Upper lobe of left lung (tissue), 4 donors: ENCODE measurements at regions not wholly inside any gene's neighbourhood (a gene's known extent, or its start where the extent isn't known, plus 50 kb on each side); places are given as distances from the start of the nearest gene placed in this dataset.

Experiments
- CTCF ChIP-seq, 6 experiments: fragments of 450-650 bp in 4 of 6; fragments of 200-600 bp in 2 of 6; sonication (generic) in 2 of 6; IDR thresholded peaks; one replicate each; pipeline ENCODE4 v1.5.1; 2016 to 2019; ENCODE audit warnings: antibody characterized with exemption in 6 of 6
- EP300 ChIP-seq, 4 donors: sonication (generic); formaldehyde crosslinking; IDR thresholded peaks; one replicate each; pipeline ENCODE4 v1.5.1; 2017; ENCODE audit warnings: antibody characterized with exemption in 4 of 4, control low read depth in 2 of 4
- POLR2A ChIP-seq, 4 donors: fragments of 450-650 bp; IDR thresholded peaks; one replicate each; pipeline ENCODE4 v1.5.1; 2016 to 2017; ENCODE audit warnings: antibody characterized with exemption in 4 of 4, mild to moderate bottlenecking in 2 of 4
- POLR2AphosphoS5 ChIP-seq, 2 donors: sonication (generic); formaldehyde crosslinking; IDR thresholded peaks; one replicate each; pipeline ENCODE4 v1.5.1; 2017; ENCODE audit warnings: antibody characterized with exemption in 2 of 2

GRCh38 chr18:6546229-6546628, 131.5 kb upstream of the L3MBTL4 start:
- TF ChIP-seq CTCF (IDR thresholded peaks at IDR 0.05) (no peak), POLR2A (IDR thresholded peaks at IDR 0.05) (no peak), POLR2AphosphoS5 (IDR thresholded peaks at IDR 0.05) (no peak), EP300 (IDR thresholded peaks at IDR 0.05) (no peak)
